Trophoblast cell (in vitro differentiated cells and primary cell): ENCODE measurements at regions not wholly inside any gene's neighbourhood (a gene's known extent, or its start where the extent isn't known, plus 50 kb on each side); places are given as distances from the start of the nearest gene placed in this dataset.

Source experiments
- DNase-seq, 2 donors: peaks; one replicate each; pipeline ENCODE4 v3.0.0-alpha.2; 2016
- H2AFZ ChIP-seq: 2 replicates; pipeline ENCODE4 v1.6.1; 2013; ENCODE audit warnings: low read length, moderate library complexity, mild to moderate bottlenecking; ENCODE audit not compliant: insufficient read depth, poor library complexity
- H2AK5ac ChIP-seq: 2 replicates; pipeline ENCODE4 v1.6.1; 2013; ENCODE audit warnings: mild to moderate bottlenecking, low read length
- H2BK120ac ChIP-seq: 2 replicates; pipeline ENCODE4 v1.6.1; 2013; ENCODE audit warnings: low read length, mild to moderate bottlenecking, moderate library complexity; ENCODE audit not compliant: insufficient read depth, poor library complexity
- H2BK12ac ChIP-seq: 2 replicates; pipeline ENCODE4 v1.6.1; 2013; ENCODE audit warnings: mild to moderate bottlenecking, low read length, moderate library complexity
- H2BK5ac ChIP-seq: 2 replicates; pipeline ENCODE4 v1.6.1; 2013; ENCODE audit warnings: low read length, low read depth, moderate library complexity, mild to moderate bottlenecking; ENCODE audit not compliant: poor library complexity
- H3K14ac ChIP-seq: 2 replicates; pipeline ENCODE4 v1.6.1; 2013; ENCODE audit warnings: mild to moderate bottlenecking, low read length
- H3K18ac ChIP-seq: 2 replicates; pipeline ENCODE4 v1.6.1; 2013; ENCODE audit warnings: mild to moderate bottlenecking, low read length
- H3K23ac ChIP-seq: 2 replicates; pipeline ENCODE4 v1.6.1; 2013; ENCODE audit warnings: low read length
- H3K27ac ChIP-seq: 2 replicates; pipeline ENCODE4 v1.5.1; 2013; ENCODE audit warnings: low read depth, mild to moderate bottlenecking, inconsistent platforms, low read length, moderate library complexity
- H3K27me3 ChIP-seq: 2 replicates; pipeline ENCODE4 v1.6.1; 2013; ENCODE audit warnings: inconsistent platforms, mild to moderate bottlenecking, low read length, moderate library complexity; ENCODE audit not compliant: insufficient read depth
- H3K36me3 ChIP-seq, 2 experiments: 1 replicate in 1 of 2; 2 replicates in 1 of 2; pipeline ENCODE4 v1.6.1; 2013; ENCODE audit warnings: low read length in 2 of 2, mild to moderate bottlenecking in 2 of 2, moderate library complexity in 1 of 2; ENCODE audit not compliant: insufficient read depth in 2 of 2, control insufficient read depth in 1 of 2
- H3K4ac ChIP-seq: 2 replicates; pipeline ENCODE4 v1.6.1; 2013; ENCODE audit warnings: low read depth, mild to moderate bottlenecking, low read length, moderate library complexity
- H3K4me1 ChIP-seq, 2 experiments: 1 replicate in 1 of 2; 2 replicates in 1 of 2; pipeline ENCODE4 v1.6.1; 2013; ENCODE audit warnings: low read length in 2 of 2, mild to moderate bottlenecking in 2 of 2, moderate library complexity in 1 of 2; ENCODE audit not compliant: insufficient read depth in 2 of 2, control insufficient read depth in 1 of 2
- H3K4me2 ChIP-seq: 2 replicates; pipeline ENCODE4 v1.6.1; 2013; ENCODE audit warnings: inconsistent platforms, mild to moderate bottlenecking, low read length, moderate library complexity
- H3K4me3 ChIP-seq: 2 replicates; pipeline ENCODE4 v1.5.1; 2013; ENCODE audit warnings: mild to moderate bottlenecking, low read depth, low read length, inconsistent platforms
- H3K79me1 ChIP-seq: one replicate; pipeline ENCODE4 v1.6.1; 2013; ENCODE audit warnings: low read length
- H3K79me2 ChIP-seq: 2 replicates; pipeline ENCODE4 v1.6.1; 2013; ENCODE audit warnings: low read length, mild to moderate bottlenecking; ENCODE audit not compliant: control insufficient read depth, insufficient read depth, poor library complexity
- H3K9ac ChIP-seq: 2 replicates; pipeline ENCODE4 v1.6.1; 2013; ENCODE audit warnings: mild to moderate bottlenecking, low read length
- H3K9me3 ChIP-seq: 2 replicates; pipeline ENCODE4 v1.6.1; 2013; ENCODE audit warnings: low read depth, mild to moderate bottlenecking, control low read depth, inconsistent platforms, low read length; ENCODE audit not compliant: insufficient read depth
- H4K12ac ChIP-seq: 2 replicates; pipeline ENCODE4 v1.6.1; 2013; ENCODE audit warnings: low read depth, mild to moderate bottlenecking, low read length, moderate library complexity
- H4K8ac ChIP-seq: 2 replicates; pipeline ENCODE4 v1.6.1; 2013; ENCODE audit warnings: low read depth, mild to moderate bottlenecking, low read length, moderate library complexity
- H4K91ac ChIP-seq: one replicate; pipeline ENCODE4 v1.6.1; 2013; ENCODE audit warnings: low read depth, mild to moderate bottlenecking, low read length, moderate library complexity
- WGBS: extraction: QIAGEN DNeasy Blood & Tissue Kit; methylation state at CpG from one replicate; pipeline ENCODE4 v1.1.7; 2013; ENCODE audit warnings: missing lambda C conversion rate; ENCODE audit not compliant: insufficient read length, insufficient coverage; ENCODE audit errors: extremely low coverage; 5-methylcytosine and 5-hydroxymethylcytosine counted together

GRCh38 chr4:60359746-60360367 lies 840.3 kb upstream of the ADGRL3 start:
- no peak overlapping the region for H3K4me2 ChIP-seq
- H2BK12ac ChIP-seq = no peak overlapping the region
- no peak overlapping the region for H3K14ac ChIP-seq
- H3K79me2 ChIP-seq = no peaks in the 10 kb centered on the region
- H4K91ac ChIP-seq = no peak overlapping the region
- no peaks in the 10 kb centered on the region for H3K27me3 ChIP-seq
- H3K4ac ChIP-seq = no peak overlapping the region
- H3K27ac ChIP-seq = no peak overlapping the region
- no peaks in the 10 kb centered on the region for H3K36me3 ChIP-seq
- no peak overlapping the region for H3K9ac ChIP-seq
- no peak overlapping the region for H2AFZ ChIP-seq
- DNase-seq = no peak
- H3K23ac ChIP-seq = no peak overlapping the region
- H3K4me3 ChIP-seq = no peak overlapping the region
- no peak overlapping the region for H3K18ac ChIP-seq
- no peak overlapping the region for H4K12ac ChIP-seq
- no peaks in the 10 kb centered on the region for H3K4me1 ChIP-seq
- WGBS = no CpG with 5 or more reads among the region's 3 CpGs
- no peaks in the 10 kb centered on the region for H3K9me3 ChIP-seq
- H3K79me1 ChIP-seq = no peaks in the 10 kb centered on the region
- H4K8ac ChIP-seq = no peak overlapping the region
- H2AK5ac ChIP-seq = no peak overlapping the region
- no peak overlapping the region for H2BK5ac ChIP-seq
- H2BK120ac ChIP-seq = no peak overlapping the region

- Histone ChIP-seq H2AK5ac (no peak overlapping the region), H2BK12ac (no peak overlapping the region), H3K4ac (no peak overlapping the region), H3K4me1 (no peaks in the 10 kb centered on the region), H3K27ac (no peak overlapping the region), H3K4me3 (no peak overlapping the region), H3K18ac (no peak overlapping the region), H2BK5ac (no peak overlapping the region), H2BK120ac (no peak overlapping the region), H3K4me2 (no peak overlapping the region), H4K91ac (no peak overlapping the region), H3K9me3 (no peaks in the 10 kb centered on the region), H3K14ac (no peak overlapping the region), H3K79me2 (no peaks in the 10 kb centered on the region), H3K36me3 (no peaks in the 10 kb centered on the region), H3K79me1 (no peaks in the 10 kb centered on the region), H3K27me3 (no peaks in the 10 kb centered on the region), H3K9ac (no peak overlapping the region), H2AFZ (no peak overlapping the region), H4K12ac (no peak overlapping the region), H4K8ac (no peak overlapping the region), H3K23ac (no peak overlapping the region)
- no CpG with 5 or more reads among the region's 3 CpGs for WGBS
- no peak for DNase-seq
Observed at GRCh38 chr4:60365176-60365575, 835.0 kb upstream of the ADGRL3 start.

GRCh38 chr4:60366661-60367060 lies 833.5 kb upstream of the ADGRL3 start:
- H3K4ac ChIP-seq = no peak overlapping the region
- no peak overlapping the region for H2BK120ac ChIP-seq
- no peak for DNase-seq
- H3K4me3 ChIP-seq = no peak overlapping the region
- no peak overlapping the region for H3K18ac ChIP-seq
- H3K79me2 ChIP-seq = no peaks in the 10 kb centered on the region
- no peaks in the 10 kb centered on the region for H3K27me3 ChIP-seq
- no peaks in the 10 kb centered on the region for H3K36me3 ChIP-seq
- H2AK5ac ChIP-seq = no peak overlapping the region
- no CpG with 5 or more reads among the region's 2 CpGs for WGBS
- no peak overlapping the region for H2AFZ ChIP-seq
- H4K8ac ChIP-seq = no peak overlapping the region
- H3K14ac ChIP-seq = no peak overlapping the region
- H4K12ac ChIP-seq = no peak overlapping the region
- H3K27ac ChIP-seq = no peak overlapping the region
- H3K79me1 ChIP-seq = no peaks in the 10 kb centered on the region
- H3K9me3 ChIP-seq = no peaks in the 10 kb centered on the region
- no peak overlapping the region for H3K23ac ChIP-seq
- H2BK5ac ChIP-seq = no peak overlapping the region
- H4K91ac ChIP-seq = no peak overlapping the region
- no peak overlapping the region for H3K9ac ChIP-seq
- no peak overlapping the region for H2BK12ac ChIP-seq
- H3K4me1 ChIP-seq = no peaks in the 10 kb centered on the region
- no peak overlapping the region for H3K4me2 ChIP-seq

- H3K27ac ChIP-seq = no peak overlapping the region
- H2AFZ ChIP-seq = no peak overlapping the region
- H2AK5ac ChIP-seq = no peak overlapping the region
- no peak overlapping the region for H3K23ac ChIP-seq
- H2BK120ac ChIP-seq = no peak overlapping the region
- no peak overlapping the region for H4K12ac ChIP-seq
- H2BK12ac ChIP-seq = no peak overlapping the region
- H3K18ac ChIP-seq = no peak overlapping the region
- H3K4me1 ChIP-seq = no peaks in the 10 kb centered on the region
- no peak overlapping the region for H3K14ac ChIP-seq
- H3K27me3 ChIP-seq = no peaks in the 10 kb centered on the region
- WGBS = no CpG with 5 or more reads among the region's 1 CpG
- no peaks in the 10 kb centered on the region for H3K9me3 ChIP-seq
- DNase-seq = no peak
- H3K4ac ChIP-seq = no peak overlapping the region
- H3K36me3 ChIP-seq = no peaks in the 10 kb centered on the region
- H4K8ac ChIP-seq = no peak overlapping the region
- no peaks in the 10 kb centered on the region for H3K79me1 ChIP-seq
- no peaks in the 10 kb centered on the region for H3K79me2 ChIP-seq
- H3K9ac ChIP-seq = no peak overlapping the region
- no peak overlapping the region for H3K4me3 ChIP-seq
- H4K91ac ChIP-seq = no peak overlapping the region
- H3K4me2 ChIP-seq = no peak overlapping the region
- H2BK5ac ChIP-seq = no peak overlapping the region
Observed at GRCh38 chr4:60368986-60369385, 831.1 kb upstream of the ADGRL3 start.
